OCI-LY3 (cell line): ENCODE measurements at regions not wholly inside any gene's neighbourhood (a gene's known extent, or its start where the extent isn't known, plus 50 kb on each side); places are given as distances from the start of the nearest gene placed in this dataset.

Experiments used
- H2AFZ ChIP-seq: fragments of 200-600, 300-600 bp; shearing (Covaris generic); 2 replicates; pipeline ENCODE4 v1.6.0; 2014; ENCODE audit warnings: antibody characterized with exemption, low read depth, low read length
- H3K27ac ChIP-seq: fragments of 200-600, 300-600 bp; sonication (generic); 2 replicates; pipeline ENCODE4 v1.5.1; 2014; ENCODE audit warnings: mild to moderate bottlenecking, low read length, moderate library complexity, mixed read lengths
- H3K27me3 ChIP-seq: fragments of 200-600, 300-600 bp; sonication (generic); 2 replicates; pipeline ENCODE4 v1.6.1; 2014; ENCODE audit warnings: low read depth, low read length, mixed read lengths
- H3K36me3 ChIP-seq: fragments of 200-600, 300-600 bp; sonication (generic); replicated peaks from 2 replicates; pipeline ENCODE3; 2014; ENCODE audit warnings: low read depth, low read length, mixed read lengths
- H3K4me1 ChIP-seq: fragments of 300-600, 200-600 bp; sonication (generic); 2 replicates; pipeline ENCODE4 v1.6.1; 2014; ENCODE audit warnings: low read length, mixed read lengths
- H3K4me2 ChIP-seq: fragments of 200-600, 300-600 bp; sonication (generic); 2 replicates; pipeline ENCODE4 v1.6.1; 2014; ENCODE audit warnings: low read length, mixed read lengths
- H3K4me3 ChIP-seq: fragments of 300-600, 200-600 bp; sonication (generic); 2 replicates; pipeline ENCODE4 v1.5.1; 2014; ENCODE audit warnings: antibody characterized with exemption, mild to moderate bottlenecking, low read length, moderate library complexity
- H3K79me2 ChIP-seq: fragments of 300-600, 200-600 bp; shearing (Covaris generic); 2 replicates; pipeline ENCODE4 v1.6.1; 2014; ENCODE audit warnings: mild to moderate bottlenecking, low read length, mixed read lengths
- H3K9ac ChIP-seq: fragments of 300-600, 200-600 bp; shearing (Covaris generic); 2 replicates; pipeline ENCODE4 v1.6.0; 2014; ENCODE audit warnings: mild to moderate bottlenecking, low read length, moderate library complexity
- H3K9me3 ChIP-seq: fragments of 200-600, 300-600 bp; shearing (Covaris generic); 2 replicates; pipeline ENCODE4 v1.6.1; 2014; ENCODE audit warnings: low read length, mixed read lengths; ENCODE audit not compliant: insufficient read depth
- H4K20me1 ChIP-seq: fragments of 200-600, 300-600 bp; sonication (generic); 2 replicates; pipeline ENCODE4 v1.6.1; 2016; ENCODE audit warnings: low read length, mixed read lengths; ENCODE audit not compliant: insufficient read depth
- EZH2phosphoT487 ChIP-seq: fragments of 200-600 bp; shearing (Covaris generic); IDR thresholded peaks from 2 replicates; pipeline ENCODE4 v1.6.1; 2018; ENCODE audit warnings: antibody characterized with exemption, mixed run types, low read depth
- TF ChIP-seq, protein P1 (sequence below): fragments of 200-600, 300-600 bp; sonication (generic); IDR thresholded peaks from 2 replicates; pipeline ENCODE4 v1.5.1; 2014; ENCODE audit warnings: antibody characterized with exemption, low read length, low read depth

- H2AFZ ChIP-seq = peak overlapping the region; percentile 57; the same call in 1 of the 2 replicates
- 0 out of 2 replicates have a peak overlapping the region, but pooled peaks have one; percentile 94 for H3K27ac ChIP-seq
- no peaks in the 10 kb centered on the region for H3K9me3 ChIP-seq
- H3K4me3 ChIP-seq = no peak overlapping the region
- peaks cover 62% of the 10 kb centered on the region for H3K4me1 ChIP-seq
- TF ChIP-seq, protein P1, sequence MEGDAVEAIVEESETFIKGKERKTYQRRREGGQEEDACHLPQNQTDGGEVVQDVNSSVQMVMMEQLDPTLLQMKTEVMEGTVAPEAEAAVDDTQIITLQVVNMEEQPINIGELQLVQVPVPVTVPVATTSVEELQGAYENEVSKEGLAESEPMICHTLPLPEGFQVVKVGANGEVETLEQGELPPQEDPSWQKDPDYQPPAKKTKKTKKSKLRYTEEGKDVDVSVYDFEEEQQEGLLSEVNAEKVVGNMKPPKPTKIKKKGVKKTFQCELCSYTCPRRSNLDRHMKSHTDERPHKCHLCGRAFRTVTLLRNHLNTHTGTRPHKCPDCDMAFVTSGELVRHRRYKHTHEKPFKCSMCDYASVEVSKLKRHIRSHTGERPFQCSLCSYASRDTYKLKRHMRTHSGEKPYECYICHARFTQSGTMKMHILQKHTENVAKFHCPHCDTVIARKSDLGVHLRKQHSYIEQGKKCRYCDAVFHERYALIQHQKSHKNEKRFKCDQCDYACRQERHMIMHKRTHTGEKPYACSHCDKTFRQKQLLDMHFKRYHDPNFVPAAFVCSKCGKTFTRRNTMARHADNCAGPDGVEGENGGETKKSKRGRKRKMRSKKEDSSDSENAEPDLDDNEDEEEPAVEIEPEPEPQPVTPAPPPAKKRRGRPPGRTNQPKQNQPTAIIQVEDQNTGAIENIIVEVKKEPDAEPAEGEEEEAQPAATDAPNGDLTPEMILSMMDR = no peak
- TF ChIP-seq EZH2phosphoT487 = no peak
- no peaks in the 10 kb centered on the region for H3K36me3 ChIP-seq
- no peaks in the 10 kb centered on the region for H3K27me3 ChIP-seq
- no peaks in the 10 kb centered on the region for H4K20me1 ChIP-seq
- H3K9ac ChIP-seq = peak overlapping the region; percentile 88; the same call in 1 of the 2 replicates
- peak overlapping the region; percentile 84; the same call in 1 of the 2 replicates for H3K4me2 ChIP-seq
- no peaks in the 10 kb centered on the region for H3K79me2 ChIP-seq
Observed at GRCh38 chr15:31261266-31262142, 65.1 kb upstream of the KLF13 start.

GRCh38 chr15:31262143-31262530 lies 64.5 kb upstream of the KLF13 start:
- peaks cover 62% of the 10 kb centered on the region for H3K4me1 ChIP-seq
- no peaks in the 10 kb centered on the region for H3K79me2 ChIP-seq
- H3K9ac ChIP-seq = peak overlapping the region; percentile 88; the same call in 1 of the 2 replicates
- H3K27me3 ChIP-seq = no peaks in the 10 kb centered on the region
- peak overlapping the region; percentile 57 for H2AFZ ChIP-seq
- no peak overlapping the region for H3K4me3 ChIP-seq
- no peaks in the 10 kb centered on the region for H3K36me3 ChIP-seq
- peak overlapping the region; percentile 94 for H3K27ac ChIP-seq
- TF ChIP-seq, protein P1 = no peak
- TF ChIP-seq EZH2phosphoT487 = no peak
- H3K9me3 ChIP-seq = peaks cover 3% of the 10 kb centered on the region; the same call in 1 of the 2 replicates
- no peaks in the 10 kb centered on the region for H4K20me1 ChIP-seq
- H3K4me2 ChIP-seq = peak overlapping the region; percentile 84

DNA sequence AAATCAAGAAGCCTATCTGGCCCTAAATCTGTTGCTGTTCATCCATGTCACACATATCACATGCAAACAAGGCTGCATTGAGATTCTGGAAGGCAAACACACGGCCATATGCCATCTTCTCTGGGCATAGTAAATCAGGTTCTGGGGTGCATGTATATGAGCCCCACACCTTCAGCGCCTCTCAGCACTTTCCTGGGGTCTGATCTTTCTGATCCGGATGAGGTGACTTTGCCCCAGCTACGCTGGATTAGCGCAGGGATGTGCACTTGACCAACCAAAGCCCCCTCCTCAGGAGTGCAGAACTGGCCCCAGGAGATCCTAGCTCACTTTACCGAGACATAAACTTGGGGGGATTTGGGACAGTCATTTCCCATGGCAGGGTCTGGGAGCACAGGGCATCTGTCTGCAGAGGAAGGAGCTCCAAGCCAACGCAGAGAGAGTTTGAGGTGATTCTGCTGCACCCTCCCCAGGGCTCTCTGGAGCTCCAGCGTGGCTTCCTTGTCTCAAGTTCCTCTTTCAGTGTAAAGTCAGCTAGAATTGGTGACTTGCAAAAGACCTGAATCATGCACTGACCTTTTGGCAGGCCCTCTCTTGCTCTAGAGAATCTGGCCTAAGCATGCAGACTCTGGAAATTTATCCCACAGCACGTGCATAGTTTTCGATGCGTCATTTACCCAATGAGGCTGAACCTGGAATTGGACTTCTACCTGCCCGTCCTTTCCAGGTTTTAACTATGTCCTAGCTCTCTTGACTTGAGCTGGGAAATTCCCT lies 63.5 kb upstream of the KLF13 start:
- Histone ChIP-seq H3K36me3 (no peaks in the 10 kb centered on the region), H3K9ac (peak overlapping the region; percentile 88), H3K9me3 (peaks cover 3% of the 10 kb centered on the region; the same call in 1 of the 2 replicates), H3K4me3 (peak overlapping the region; percentile 59), H3K79me2 (no peaks in the 10 kb centered on the region), H3K27me3 (no peaks in the 10 kb centered on the region), H3K27ac (peak overlapping the region; percentile 94), H3K4me1 (peaks cover 68% of the 10 kb centered on the region), H3K4me2 (peak overlapping the region; percentile 84), H2AFZ (no peak overlapping the region), H4K20me1 (no peaks in the 10 kb centered on the region)
- TF ChIP-seq, protein P1 = no peak
- no peak for TF ChIP-seq EZH2phosphoT487
